Pulmonary artery endothelial cell (primary cell): ENCODE measurements at regions not wholly inside any gene's neighbourhood (a gene's known extent, or its start where the extent isn't known, plus 50 kb on each side); places are given as distances from the start of the nearest gene placed in this dataset.

Source experiments
- DNase-seq: peaks from one replicate; pipeline ENCODE4 v3.0.0-alpha.2; 2011; ENCODE audit warnings: low read depth, low spot score

- DNase-seq, result no peak
Measured at GRCh38 chr14:30299915-30300314, 259.0 kb upstream of the G2E3 start.

- no peak for DNase-seq
Measured at GRCh38 chr14:30303350-30303749, 255.6 kb upstream of the G2E3 start.

- no peak for DNase-seq
Measured at GRCh38 chr14:30305346-30305745, 253.6 kb upstream of the G2E3 start.

GRCh38 chr14:30309405-30309804 is 249.6 kb upstream of the G2E3 start:
- DNase-seq, result no peak

- DNase-seq, result no peak
Measured at GRCh38 chr14:30312214-30312613, 246.7 kb upstream of the G2E3 start.

- DNase-seq, result no peak
Measured at GRCh38 chr14:30317729-30318128, 241.2 kb upstream of the G2E3 start.

- no peak for DNase-seq
Measured at GRCh38 chr14:30322819-30323218, 236.1 kb upstream of the G2E3 start.

- no peak for DNase-seq
Measured at GRCh38 chr14:30330033-30330432, 228.9 kb upstream of the G2E3 start.

GRCh38 chr14:30330445-30330844 is 228.5 kb upstream of the G2E3 start:
- no peak for DNase-seq

- DNase-seq, result no peak
Measured at GRCh38 chr14:30331030-30331429, 227.9 kb upstream of the G2E3 start.

- no peak for DNase-seq
Measured at GRCh38 chr14:30332374-30332773, 226.6 kb upstream of the G2E3 start.

GRCh38 chr14:30333934-30334333 is 225.0 kb upstream of the G2E3 start:
- DNase-seq, result no peak

- DNase-seq, result no peak
Measured at GRCh38 chr14:30337456-30337855, 221.5 kb upstream of the G2E3 start.

- no peak for DNase-seq
Measured at GRCh38 chr14:30339311-30339901, 219.6 kb upstream of the G2E3 start.

- no peak for DNase-seq
Measured at GRCh38 chr14:30340495-30340894, 218.5 kb upstream of the G2E3 start.

GRCh38 chr14:30345511-30345910 is 213.4 kb upstream of the G2E3 start:
- DNase-seq, result no peak

- DNase-seq, result no peak
Measured at GRCh38 chr14:30348445-30348844, 210.5 kb upstream of the G2E3 start.

- DNase-seq, result no peak
Measured at GRCh38 chr14:30349520-30349919, 209.4 kb upstream of the G2E3 start.

- no peak for DNase-seq
Measured at GRCh38 chr14:30354439-30354838, 204.5 kb upstream of the G2E3 start.

- DNase-seq, result no peak
Measured at GRCh38 chr14:30355431-30355913, 203.5 kb upstream of the G2E3 start.

GRCh38 chr14:30356438-30357202 is 202.3 kb upstream of the G2E3 start:
- DNase-seq, result no peak

GRCh38 chr14:30357791-30358190 is 201.2 kb upstream of the G2E3 start:
- no peak for DNase-seq
